IPS DF 6.9 (cell line): ENCODE measurements at regions not wholly inside any gene's neighbourhood (a gene's known extent, or its start where the extent isn't known, plus 50 kb on each side); places are given as distances from the start of the nearest gene placed in this dataset.
"Not testable (repeated sequence)": the region's sequence is repeated elsewhere in the genome, so short reads cannot be mapped to it uniquely, and the experiment has no call there.

Experiments used
- DNase-seq: peaks from one replicate; pipeline ENCODE4 v3.0.0-alpha.2; 2013; ENCODE audit warnings: low read depth, low spot score
- H3K27ac ChIP-seq: one replicate; pipeline ENCODE4 v1.5.1; 2013; ENCODE audit warnings: low read length, control low read depth
- H3K27me3 ChIP-seq: 2 replicates; pipeline ENCODE4 v1.6.1; 2013; ENCODE audit warnings: mild to moderate bottlenecking, low read length; ENCODE audit not compliant: control insufficient read depth, insufficient read depth
- H3K36me3 ChIP-seq: 2 replicates; pipeline ENCODE4 v1.6.1; 2013; ENCODE audit warnings: low read length; ENCODE audit not compliant: control insufficient read depth, insufficient read depth
- H3K4me1 ChIP-seq: 2 replicates; pipeline ENCODE4 v1.6.1; 2013; ENCODE audit warnings: low read length; ENCODE audit not compliant: control insufficient read depth, insufficient read depth
- H3K4me3 ChIP-seq: 2 replicates; pipeline ENCODE4 v1.5.1; 2013; ENCODE audit warnings: mild to moderate bottlenecking, low read length
- H3K9me3 ChIP-seq: 2 replicates; pipeline ENCODE4 v1.6.1; 2013; ENCODE audit warnings: low read length, inconsistent platforms; ENCODE audit not compliant: control insufficient read depth, insufficient read depth
- WGBS: extraction: QIAGEN DNeasy Blood & Tissue Kit; methylation state at CpG from one replicate; pipeline ENCODE4 v1.1.7; 2013; ENCODE audit warnings: mixed read lengths, missing lambda C conversion rate; ENCODE audit not compliant: insufficient read length, insufficient coverage; 5-methylcytosine and 5-hydroxymethylcytosine counted together

DNA sequence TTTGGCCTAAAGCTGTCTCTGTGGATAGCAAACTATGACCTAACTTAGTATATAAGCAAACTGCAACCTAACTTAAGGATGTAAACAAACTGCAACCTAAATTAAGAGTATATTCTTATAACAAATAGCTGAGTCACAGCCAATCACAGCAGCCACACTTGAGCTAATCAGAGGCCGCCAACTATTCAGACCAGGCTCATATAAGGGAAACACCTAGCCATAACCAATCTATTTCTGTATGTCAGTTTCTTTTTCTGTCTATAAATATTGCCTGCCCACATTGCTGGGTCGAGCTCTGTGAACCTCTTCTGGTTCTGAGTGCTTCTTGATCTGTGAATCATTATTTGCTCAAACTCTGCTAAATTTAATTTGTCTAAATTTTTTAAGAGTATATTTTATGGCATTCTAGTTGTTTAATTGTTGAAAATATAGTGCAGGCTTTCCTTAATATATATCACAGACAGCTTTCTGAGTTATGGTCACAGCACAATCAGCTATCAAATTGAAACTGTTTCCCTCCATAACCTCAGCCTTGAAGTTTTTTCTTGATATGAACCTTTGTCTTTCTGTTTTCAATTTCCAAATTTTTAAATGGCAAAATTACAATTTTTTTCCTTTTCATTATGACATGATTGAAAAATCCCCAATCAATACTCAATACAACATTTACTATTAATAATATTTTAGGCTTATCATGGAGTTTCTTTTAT lies 327.1 kb upstream of the NUDT12 start:
- Histone ChIP-seq H3K27me3 (no peaks in the 10 kb centered on the region), H3K4me3 (no peak overlapping the region), H3K27ac (no peak overlapping the region), H3K36me3 (no peaks in the 10 kb centered on the region), H3K9me3 (no peaks in the 10 kb centered on the region; the same call in 1 of the 2 replicates), H3K4me1 (no peaks in the 10 kb centered on the region)
- WGBS: no CpG with 5 or more reads among the region's 2 CpGs
- no peak for DNase-seq

DNA sequence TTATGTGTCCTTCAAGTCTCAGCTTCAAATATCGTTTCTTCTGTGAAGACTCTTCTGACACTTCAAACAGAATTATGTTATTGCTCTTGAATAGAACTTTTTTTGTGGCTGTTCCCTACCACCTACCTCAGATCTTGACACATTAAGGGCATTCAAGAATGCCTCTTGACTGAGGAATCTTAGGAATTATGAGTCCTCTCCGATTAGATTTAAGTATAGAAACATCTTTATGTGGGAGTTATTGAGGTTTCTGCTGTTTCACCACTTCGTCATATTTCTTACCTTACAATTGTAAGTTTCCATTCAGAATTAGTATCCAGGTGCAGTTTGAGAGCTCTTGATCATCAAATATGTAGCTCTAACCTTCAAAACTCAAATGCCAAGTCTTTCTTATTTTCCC lies 324.2 kb upstream of the NUDT12 start:
- H3K4me1 ChIP-seq: no peaks in the 10 kb centered on the region
- H3K4me3 ChIP-seq: no peak overlapping the region
- no CpG with 5 or more reads among the region's 3 CpGs for WGBS

DNA sequence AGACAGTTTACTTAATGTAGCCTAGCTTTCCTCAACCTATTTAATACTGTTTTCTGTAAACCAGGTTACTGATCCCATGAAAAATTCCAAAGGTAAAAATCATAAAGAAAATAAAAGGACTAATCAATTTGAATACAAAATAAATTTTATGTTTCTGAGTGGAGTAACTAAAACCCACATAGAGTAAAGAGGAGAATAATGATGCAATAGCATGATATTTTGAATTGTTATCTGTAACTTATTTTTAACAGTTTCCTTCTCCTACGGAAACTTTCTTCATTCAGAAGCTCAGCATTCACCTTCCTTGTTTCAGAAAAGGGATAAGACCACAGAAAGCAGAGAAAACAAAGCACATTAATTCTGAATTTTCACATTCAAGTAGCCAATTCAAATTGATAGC lies 320.6 kb upstream of the NUDT12 start:
- Histone ChIP-seq H3K27me3 (no peaks in the 10 kb centered on the region), H3K36me3 (no peaks in the 10 kb centered on the region), H3K4me3 (no peak overlapping the region), H3K27ac (no peak overlapping the region), H3K4me1 (no peaks in the 10 kb centered on the region), H3K9me3 (no peaks in the 10 kb centered on the region; the same call in 1 of the 2 replicates)
- no peak for DNase-seq
- no CpG with 5 or more reads among the region's 1 CpG for WGBS

More for the DNA sequence above, 324.2 kb upstream of the NUDT12 start:
- DNase-seq: no peak
- no peaks in the 10 kb centered on the region for H3K36me3 ChIP-seq
- H3K27me3 ChIP-seq: no peaks in the 10 kb centered on the region
- H3K27ac ChIP-seq: no peak overlapping the region
- H3K9me3 ChIP-seq: no peaks in the 10 kb centered on the region; the same call in 1 of the 2 replicates

DNA sequence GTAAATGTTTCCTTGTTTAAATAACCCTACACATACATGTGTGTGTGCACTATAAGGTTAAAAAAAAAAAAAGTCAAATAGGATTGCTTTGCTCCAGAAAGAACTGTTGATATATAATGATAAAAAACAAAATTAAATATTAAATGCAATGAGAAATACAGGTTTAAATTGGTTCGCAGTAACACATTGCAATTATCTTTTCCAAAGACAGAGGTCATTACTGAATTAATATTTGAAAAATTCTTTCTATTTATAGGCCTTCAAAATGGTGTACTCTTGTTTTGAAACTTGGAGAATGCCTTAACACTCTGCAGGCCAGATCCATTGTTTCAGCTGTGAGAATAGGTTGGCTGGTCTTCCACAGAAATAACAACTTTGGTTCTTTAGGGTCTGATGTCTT lies 319.0 kb upstream of the NUDT12 start:
- Histone ChIP-seq H3K27ac (no peak overlapping the region), H3K4me3 (no peak overlapping the region), H3K27me3 (no peaks in the 10 kb centered on the region), H3K9me3 (no peaks in the 10 kb centered on the region; the same call in 1 of the 2 replicates), H3K36me3 (no peaks in the 10 kb centered on the region), H3K4me1 (no peaks in the 10 kb centered on the region)
- no peak for DNase-seq
- no CpG with 5 or more reads among the region's 1 CpG for WGBS

DNA sequence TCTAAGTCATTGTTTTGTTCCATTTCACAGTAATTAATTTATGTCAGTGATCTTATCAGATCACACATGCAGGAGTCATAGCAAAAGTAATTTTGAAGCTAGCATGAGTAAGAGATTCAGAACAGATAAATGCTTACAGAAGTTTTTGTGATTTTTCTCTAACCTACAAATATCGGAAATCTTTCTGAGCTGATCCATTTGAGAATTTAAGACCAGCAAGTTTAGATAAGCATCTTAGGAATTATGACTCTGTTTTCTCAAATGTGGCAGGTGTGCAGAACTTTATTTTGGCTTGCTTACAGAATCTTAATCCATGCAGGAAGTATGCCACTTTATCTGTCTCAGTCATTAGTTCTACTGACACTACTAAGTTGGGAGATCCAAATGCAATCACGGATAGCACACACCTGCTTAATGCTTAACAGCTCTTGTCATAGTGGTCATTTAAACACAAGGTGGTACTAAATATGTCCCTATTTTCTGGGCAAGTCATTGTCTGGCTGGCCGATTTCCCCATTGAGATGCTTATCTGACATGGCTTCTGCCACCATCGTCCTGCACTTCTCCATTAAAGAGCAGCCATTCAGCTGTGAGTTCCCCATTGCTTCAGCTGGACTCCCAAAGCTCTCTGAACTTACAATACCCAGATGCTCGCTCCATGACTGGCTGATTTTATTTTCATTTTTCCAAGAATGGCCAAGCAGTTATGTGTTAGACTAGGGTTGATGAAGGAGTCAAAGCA lies 305.4 kb upstream of the NUDT12 start:
- Histone ChIP-seq H3K4me3 (no peak overlapping the region), H3K36me3 (no peaks in the 10 kb centered on the region), H3K4me1 (no peaks in the 10 kb centered on the region), H3K9me3 (no peaks in the 10 kb centered on the region), H3K27ac (no peak overlapping the region), H3K27me3 (no peaks in the 10 kb centered on the region)
- DNase-seq: no peak
- WGBS: no CpG with 5 or more reads among the region's 5 CpGs

DNA sequence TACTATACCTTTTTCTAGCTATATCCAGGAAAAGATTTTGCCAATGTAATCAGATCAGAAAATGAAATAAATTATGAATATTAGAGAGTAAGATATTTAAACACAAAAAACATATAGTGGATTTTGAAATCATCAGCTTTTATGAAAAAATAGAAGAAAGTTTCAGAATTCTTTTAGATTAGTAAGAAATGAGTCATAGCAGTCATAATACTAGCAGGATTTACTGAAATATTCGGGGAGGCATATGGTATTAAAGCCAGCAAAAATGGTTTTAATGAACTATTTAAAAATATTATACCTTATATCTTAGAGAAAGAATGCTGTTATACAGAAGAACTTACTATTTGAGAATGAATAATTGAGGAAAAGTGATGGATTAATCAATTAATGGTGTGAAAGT lies 303.6 kb upstream of the NUDT12 start:
- Histone ChIP-seq H3K36me3 (no peaks in the 10 kb centered on the region), H3K4me1 (no peaks in the 10 kb centered on the region), H3K27me3 (no peaks in the 10 kb centered on the region), H3K4me3 (no peak overlapping the region), H3K27ac (no peak overlapping the region), H3K9me3 (no peaks in the 10 kb centered on the region)
- DNase-seq: no peak
- no CpG with 5 or more reads among the region's 1 CpG for WGBS

DNA sequence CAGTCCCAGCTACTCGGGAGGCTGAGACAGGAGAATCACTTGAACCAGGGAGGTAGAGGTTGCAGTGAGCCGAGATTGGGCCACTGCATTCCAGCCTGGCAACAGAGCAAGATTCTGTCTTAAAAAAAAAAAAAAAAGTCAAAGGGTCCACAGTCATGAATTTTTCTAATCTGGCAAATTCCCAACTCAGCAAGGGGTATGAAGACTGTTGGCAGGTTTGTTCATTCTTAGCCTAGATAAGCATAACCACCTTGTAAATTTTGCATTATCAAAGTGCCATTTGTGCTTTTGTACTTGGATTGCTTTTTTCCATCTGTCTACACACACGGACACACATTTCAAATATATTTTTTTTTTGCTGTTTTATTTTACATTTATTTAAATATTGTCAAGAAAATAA lies 299.8 kb upstream of the NUDT12 start:
- WGBS: no CpG with 5 or more reads among the region's 3 CpGs
- Histone ChIP-seq H3K4me1 (no peaks in the 10 kb centered on the region), H3K27me3 (no peaks in the 10 kb centered on the region), H3K9me3 (no peaks in the 10 kb centered on the region), H3K4me3 (no peak overlapping the region), H3K27ac (no peak overlapping the region), H3K36me3 (no peaks in the 10 kb centered on the region)
- DNase-seq: no peak

DNA sequence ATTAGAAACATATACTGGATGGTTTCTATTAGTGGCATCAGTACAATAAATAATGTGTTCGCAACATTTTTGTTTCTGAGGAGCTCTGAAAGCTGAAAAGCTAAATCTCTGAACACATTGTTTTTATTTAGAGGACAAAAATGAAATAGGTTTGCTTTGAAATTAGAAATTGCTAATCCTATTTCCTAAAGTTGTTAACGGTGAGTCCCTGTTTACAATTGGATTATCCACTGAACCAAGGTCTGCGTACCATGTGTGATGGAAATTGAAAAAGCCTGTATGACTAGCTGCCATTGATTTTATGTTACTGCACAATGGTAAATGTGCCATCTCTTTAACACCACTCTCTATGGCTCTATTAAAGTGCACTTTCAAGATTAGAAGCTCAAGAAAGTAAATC lies 297.7 kb upstream of the NUDT12 start:
- WGBS: no CpG with 5 or more reads among the region's 3 CpGs
- H3K4me3 ChIP-seq: no peak overlapping the region
- no peak for DNase-seq
- H3K9me3 ChIP-seq: no peaks in the 10 kb centered on the region
- H3K4me1 ChIP-seq: no peaks in the 10 kb centered on the region
- no peaks in the 10 kb centered on the region for H3K36me3 ChIP-seq
- H3K27ac ChIP-seq: no peak overlapping the region
- H3K27me3 ChIP-seq: no peaks in the 10 kb centered on the region

DNA sequence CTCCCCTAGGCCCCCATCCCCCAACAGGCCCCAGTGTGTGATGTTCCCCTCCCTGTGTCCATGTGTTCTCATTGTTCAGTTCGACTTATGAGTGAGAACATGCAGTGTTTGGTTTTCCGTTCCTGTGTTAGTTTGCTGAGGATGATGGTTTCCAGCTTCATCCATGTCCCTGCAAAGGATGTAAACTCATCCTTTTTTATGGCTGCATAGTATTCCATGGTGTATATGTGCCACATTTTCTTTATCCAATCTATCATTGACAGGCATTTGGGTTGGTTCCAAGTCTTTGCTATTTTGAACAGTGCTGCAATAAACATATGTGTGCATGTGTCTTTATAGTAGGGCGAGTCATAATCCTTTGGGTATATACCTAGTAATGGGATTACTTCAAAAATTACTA lies 295.8 kb upstream of the NUDT12 start:
- not testable (repeated sequence) for H3K9me3 ChIP-seq, H3K36me3 ChIP-seq, H3K27ac ChIP-seq, H3K4me3 ChIP-seq, H3K27me3 ChIP-seq, H3K4me1 ChIP-seq, DNase-seq
- no CpG with 5 or more reads among the region's 3 CpGs for WGBS

DNA sequence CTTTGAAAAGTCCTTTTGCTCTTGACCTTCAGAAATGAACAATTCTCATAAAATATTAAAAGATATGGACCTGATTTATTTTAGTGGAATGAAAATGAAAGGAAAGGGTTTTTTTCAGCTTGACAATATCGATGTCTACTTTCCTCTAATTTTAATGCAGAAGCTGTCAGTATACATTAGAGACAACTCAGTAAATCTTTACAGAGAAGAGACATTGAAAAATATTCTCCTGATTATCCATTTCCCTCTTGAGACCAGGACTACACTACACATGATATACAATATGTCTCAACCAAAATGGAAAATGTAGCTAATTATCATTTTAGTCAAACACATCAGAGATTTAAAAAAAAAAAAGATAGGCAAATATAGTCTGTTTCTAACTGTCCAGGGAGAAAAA lies 288.5 kb upstream of the NUDT12 start:
- Histone ChIP-seq H3K36me3 (no peaks in the 10 kb centered on the region), H3K4me3 (no peak overlapping the region), H3K4me1 (no peaks in the 10 kb centered on the region), H3K27me3 (no peaks in the 10 kb centered on the region), H3K9me3 (no peaks in the 10 kb centered on the region), H3K27ac (no peak overlapping the region)
- no peak for DNase-seq
- WGBS: no CpG with 5 or more reads among the region's 1 CpG

DNA sequence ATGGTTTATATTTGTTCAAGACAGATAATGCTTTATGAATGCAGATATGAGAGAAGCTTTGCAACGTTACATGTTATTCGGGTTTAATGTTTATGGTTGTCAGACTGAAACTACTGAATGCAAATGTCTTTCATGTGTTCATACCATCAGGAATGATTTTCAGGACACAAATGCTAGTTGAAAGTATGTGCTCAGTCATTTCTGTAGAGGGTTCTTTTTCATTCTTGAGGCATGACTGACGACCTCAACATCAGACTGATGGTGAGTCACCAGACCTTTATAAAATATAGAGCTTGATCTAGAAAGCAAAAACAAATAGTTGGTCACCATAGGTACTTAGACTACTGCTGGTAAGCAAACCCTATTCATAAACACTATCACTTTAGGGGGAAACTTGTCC lies 287.3 kb upstream of the NUDT12 start:
- Histone ChIP-seq H3K27me3 (no peaks in the 10 kb centered on the region), H3K36me3 (no peaks in the 10 kb centered on the region), H3K9me3 (no peaks in the 10 kb centered on the region), H3K27ac (no peak overlapping the region), H3K4me1 (no peaks in the 10 kb centered on the region), H3K4me3 (no peak overlapping the region)
- DNase-seq: no peak
- no CpG with 5 or more reads among the region's 3 CpGs for WGBS
